HL-60 (cell line): ENCODE measurements at regions not wholly inside any gene's neighbourhood (a gene's known extent, or its start where the extent isn't known, plus 50 kb on each side); places are given as distances from the start of the nearest gene placed in this dataset.

Experiments
- DNase-seq, 2 experiments: peaks; one replicate each; pipeline ENCODE4 v3.0.0-alpha.2; 2010 to 2020; ENCODE audit warnings: low read depth in 1 of 2, low spot score in 1 of 2
- H3K27ac ChIP-seq: fragments of 250-450 bp; sonication (Bioruptor Pico); replicated peaks from 2 replicates; pipeline ENCODE4 v1.5.1; 2020; ENCODE audit warnings: mild to moderate bottlenecking, moderate library complexity
- H3K27me3 ChIP-seq: fragments of 250-450 bp; sonication (Bioruptor Pico); 2 replicates; pipeline ENCODE4 v1.5.1; 2021; ENCODE audit warnings: mild to moderate bottlenecking, moderate library complexity; ENCODE audit not compliant: insufficient read depth, poor library complexity, severe bottlenecking
- H3K4me3 ChIP-seq: replicated peaks from 2 replicates; pipeline ENCODE4 v1.5.1; 2011; ENCODE audit warnings: mild to moderate bottlenecking, control low read depth, low read length; ENCODE audit not compliant: insufficient read depth
- CTCF ChIP-seq: IDR thresholded peaks from one replicate; pipeline ENCODE4 v1.5.1; 2011; ENCODE audit warnings: low read length, control low read depth, inconsistent platforms; ENCODE audit not compliant: insufficient read depth
- GABPA ChIP-seq: IDR thresholded peaks from 2 replicates; pipeline ENCODE4 v1.6.1; 2012; ENCODE audit warnings: low read depth
- POLR2AphosphoS5 ChIP-seq: IDR thresholded peaks from 2 replicates; pipeline ENCODE4 v1.6.1; 2012; ENCODE audit warnings: low read depth
- SPI1 ChIP-seq: IDR thresholded peaks from 2 replicates; pipeline ENCODE4 v1.6.1; 2012; ENCODE audit warnings: low read depth, mild to moderate bottlenecking, borderline replicate concordance
- TF ChIP-seq, protein P1 (sequence below): IDR thresholded peaks from 2 replicates; pipeline ENCODE4 v1.6.1; 2012; ENCODE audit warnings: low read depth; ENCODE audit not compliant: insufficient replicate concordance

DNA sequence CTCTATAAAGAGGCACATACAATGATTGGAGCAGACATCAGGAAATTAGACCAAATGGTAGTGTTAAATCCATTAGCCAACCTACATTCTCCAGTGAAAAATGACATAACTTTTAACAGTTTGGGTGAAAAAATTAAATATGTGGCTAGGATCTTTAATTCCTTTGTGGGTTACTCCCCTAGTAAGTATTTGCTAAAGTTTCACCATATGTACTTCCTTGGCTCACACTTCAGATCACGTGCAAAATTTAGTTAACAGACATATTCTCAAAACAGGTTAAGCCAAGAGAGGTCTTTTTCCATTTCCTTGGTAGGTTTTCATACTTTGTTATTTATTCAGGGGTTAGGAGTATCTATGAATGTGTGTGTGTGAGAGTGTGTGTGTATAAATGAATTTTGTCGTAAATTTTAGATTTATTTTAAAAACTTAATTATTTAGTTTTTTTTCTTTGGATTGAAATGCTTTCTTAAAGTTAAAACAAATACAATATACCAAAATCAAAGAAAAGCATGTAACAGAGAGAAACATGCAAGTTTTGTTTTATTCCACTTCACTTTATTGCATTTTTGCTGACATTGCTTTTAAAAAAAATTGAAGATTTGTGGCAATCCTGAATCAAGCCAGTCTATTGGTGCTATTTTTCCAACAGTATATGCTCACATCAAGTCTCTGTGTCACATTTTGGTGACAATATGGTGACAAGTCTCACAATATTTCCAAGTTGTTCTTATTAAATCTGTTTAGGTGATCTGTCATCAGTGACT, 258.7 kb downstream of the FLRT2 start:
- TF ChIP-seq POLR2AphosphoS5 (no peak), CTCF (no peak), GABPA (no peak), SPI1 (no peak)
- TF ChIP-seq, protein P1, sequence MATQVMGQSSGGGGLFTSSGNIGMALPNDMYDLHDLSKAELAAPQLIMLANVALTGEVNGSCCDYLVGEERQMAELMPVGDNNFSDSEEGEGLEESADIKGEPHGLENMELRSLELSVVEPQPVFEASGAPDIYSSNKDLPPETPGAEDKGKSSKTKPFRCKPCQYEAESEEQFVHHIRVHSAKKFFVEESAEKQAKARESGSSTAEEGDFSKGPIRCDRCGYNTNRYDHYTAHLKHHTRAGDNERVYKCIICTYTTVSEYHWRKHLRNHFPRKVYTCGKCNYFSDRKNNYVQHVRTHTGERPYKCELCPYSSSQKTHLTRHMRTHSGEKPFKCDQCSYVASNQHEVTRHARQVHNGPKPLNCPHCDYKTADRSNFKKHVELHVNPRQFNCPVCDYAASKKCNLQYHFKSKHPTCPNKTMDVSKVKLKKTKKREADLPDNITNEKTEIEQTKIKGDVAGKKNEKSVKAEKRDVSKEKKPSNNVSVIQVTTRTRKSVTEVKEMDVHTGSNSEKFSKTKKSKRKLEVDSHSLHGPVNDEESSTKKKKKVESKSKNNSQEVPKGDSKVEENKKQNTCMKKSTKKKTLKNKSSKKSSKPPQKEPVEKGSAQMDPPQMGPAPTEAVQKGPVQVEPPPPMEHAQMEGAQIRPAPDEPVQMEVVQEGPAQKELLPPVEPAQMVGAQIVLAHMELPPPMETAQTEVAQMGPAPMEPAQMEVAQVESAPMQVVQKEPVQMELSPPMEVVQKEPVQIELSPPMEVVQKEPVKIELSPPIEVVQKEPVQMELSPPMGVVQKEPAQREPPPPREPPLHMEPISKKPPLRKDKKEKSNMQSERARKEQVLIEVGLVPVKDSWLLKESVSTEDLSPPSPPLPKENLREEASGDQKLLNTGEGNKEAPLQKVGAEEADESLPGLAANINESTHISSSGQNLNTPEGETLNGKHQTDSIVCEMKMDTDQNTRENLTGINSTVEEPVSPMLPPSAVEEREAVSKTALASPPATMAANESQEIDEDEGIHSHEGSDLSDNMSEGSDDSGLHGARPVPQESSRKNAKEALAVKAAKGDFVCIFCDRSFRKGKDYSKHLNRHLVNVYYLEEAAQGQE, result no peak
- DNase-seq, result no peak
- Histone ChIP-seq H3K27ac (no peak overlapping the region), H3K4me3 (no peak overlapping the region), H3K27me3 (no peaks in the 10 kb centered on the region)

- Histone ChIP-seq H3K27ac (no peak overlapping the region), H3K27me3 (no peaks in the 10 kb centered on the region), H3K4me3 (no peak overlapping the region)
- TF ChIP-seq SPI1 (no peak), POLR2AphosphoS5 (no peak), CTCF (no peak)
- TF ChIP-seq, protein P1, result no peak
- no peak for DNase-seq
Measured at GRCh38 chr14:85766295-85766694, 236.4 kb downstream of the FLRT2 start.

GRCh38 chr14:85764822-85765221, 234.9 kb downstream of the FLRT2 start:
- Histone ChIP-seq H3K27ac (no peak overlapping the region), H3K4me3 (no peak overlapping the region), H3K27me3 (no peaks in the 10 kb centered on the region)
- no peak for TF ChIP-seq SPI1
- DNase-seq, result no peak

- Histone ChIP-seq H3K27ac (no peak overlapping the region), H3K27me3 (no peaks in the 10 kb centered on the region), H3K4me3 (no peak overlapping the region)
- DNase-seq, result no peak
- TF ChIP-seq SPI1 (no peak), GABPA (no peak), CTCF (no peak), POLR2AphosphoS5 (no peak)
- TF ChIP-seq, protein P1, result no peak
Measured at GRCh38 chr14:85762526-85762925, 232.6 kb downstream of the FLRT2 start.
